Limb (tissue), 2 donors: ENCODE measurements at regions not wholly inside any gene's neighbourhood (a gene's known extent, or its start where the extent isn't known, plus 50 kb on each side); places are given as distances from the start of the nearest gene placed in this dataset.
A peak's percentile ranks its signal among the peaks of the same experiment; 100 is the strongest.
"Not testable (repeated sequence)": the region's sequence is repeated elsewhere in the genome, so short reads cannot be mapped to it uniquely, and the experiment has no call there.

Experiments
- DNase-seq, 2 donors: peaks; one replicate each; pipeline ENCODE4 v3.0.0-alpha.2; 2016; ENCODE audit errors: extremely low spot score in 2 of 2

DNA sequence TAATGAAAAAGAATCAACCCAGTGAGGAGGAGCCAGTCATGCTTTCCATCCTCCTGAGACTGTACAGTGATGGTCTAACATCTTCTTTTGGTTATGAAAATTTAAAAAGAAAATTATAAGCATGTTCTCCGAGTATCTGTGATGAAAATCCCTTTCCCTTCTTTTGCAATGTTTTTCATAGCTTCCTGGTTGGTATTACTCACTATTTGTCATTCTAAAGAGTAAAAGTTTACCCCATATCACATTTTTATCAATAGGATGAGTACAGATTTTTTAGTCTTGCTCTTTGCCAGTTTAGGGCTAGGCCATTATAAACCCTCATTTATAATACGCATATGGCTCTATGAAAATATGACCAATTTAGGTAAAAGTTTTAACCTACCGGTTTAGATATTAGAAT, 564.1 kb downstream of the SUCLG1 start:
- no peak for DNase-seq

DNA sequence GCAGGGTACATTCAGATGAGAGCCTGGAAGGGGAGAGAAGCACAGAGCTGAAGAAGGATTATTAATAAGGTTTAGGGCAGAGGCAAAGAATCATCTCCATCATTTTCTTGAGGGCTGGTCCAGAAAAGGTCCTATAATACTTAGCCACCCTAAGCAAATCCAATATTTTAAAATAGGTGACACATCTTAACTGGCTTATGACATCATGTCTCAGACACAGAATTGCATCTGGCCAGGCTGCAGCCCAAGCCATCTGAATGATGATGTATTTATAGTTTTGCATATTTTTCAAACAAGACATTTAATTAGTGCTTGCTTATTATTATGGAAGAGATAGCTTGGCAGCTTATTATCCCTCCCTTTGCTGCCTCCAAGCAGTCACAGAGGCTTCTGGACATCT, 571.3 kb downstream of the SUCLG1 start:
- no peak for DNase-seq

DNA sequence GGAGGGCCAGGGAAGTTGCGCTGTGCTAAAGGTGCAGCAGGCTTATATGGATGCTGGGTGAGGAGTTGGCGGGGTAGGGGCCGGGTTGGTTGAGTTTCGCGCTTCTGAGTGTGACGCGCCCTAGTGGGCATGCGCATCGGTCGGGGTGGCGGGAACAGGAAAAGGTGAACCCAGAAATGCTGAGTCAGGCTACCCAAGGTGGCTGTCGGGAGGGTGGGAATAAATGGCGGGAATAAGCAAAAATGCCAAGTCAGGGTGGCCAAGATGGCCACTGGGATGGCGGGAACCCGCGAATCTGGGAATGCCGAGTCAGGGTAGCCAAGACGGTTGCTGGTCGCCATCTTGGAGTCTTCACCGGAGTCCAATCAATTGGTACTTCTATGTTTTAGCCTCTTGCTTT, 580.0 kb downstream of the SUCLG1 start:
- no peak for DNase-seq

DNA sequence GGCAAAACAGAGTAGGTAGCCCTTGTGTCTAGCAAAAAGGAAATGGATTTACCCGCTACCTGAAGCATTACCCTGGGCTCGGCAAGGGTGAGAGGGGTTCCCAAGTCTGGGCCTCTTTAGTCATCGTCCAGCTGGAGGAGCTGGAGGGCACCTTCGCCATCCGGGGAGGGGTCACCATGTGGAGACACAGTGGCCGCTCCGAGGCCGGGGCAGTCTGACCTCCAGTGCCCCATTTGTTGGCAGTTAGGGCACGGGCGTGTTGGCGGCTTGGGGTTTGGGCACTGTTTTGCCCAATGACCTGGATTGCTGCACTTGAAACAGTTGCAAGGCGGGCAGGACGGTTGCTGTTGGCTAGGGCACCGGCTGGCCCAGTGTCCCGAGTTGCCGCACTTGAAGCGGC, 581.8 kb downstream of the SUCLG1 start:
- not testable (repeated sequence) for DNase-seq

DNA sequence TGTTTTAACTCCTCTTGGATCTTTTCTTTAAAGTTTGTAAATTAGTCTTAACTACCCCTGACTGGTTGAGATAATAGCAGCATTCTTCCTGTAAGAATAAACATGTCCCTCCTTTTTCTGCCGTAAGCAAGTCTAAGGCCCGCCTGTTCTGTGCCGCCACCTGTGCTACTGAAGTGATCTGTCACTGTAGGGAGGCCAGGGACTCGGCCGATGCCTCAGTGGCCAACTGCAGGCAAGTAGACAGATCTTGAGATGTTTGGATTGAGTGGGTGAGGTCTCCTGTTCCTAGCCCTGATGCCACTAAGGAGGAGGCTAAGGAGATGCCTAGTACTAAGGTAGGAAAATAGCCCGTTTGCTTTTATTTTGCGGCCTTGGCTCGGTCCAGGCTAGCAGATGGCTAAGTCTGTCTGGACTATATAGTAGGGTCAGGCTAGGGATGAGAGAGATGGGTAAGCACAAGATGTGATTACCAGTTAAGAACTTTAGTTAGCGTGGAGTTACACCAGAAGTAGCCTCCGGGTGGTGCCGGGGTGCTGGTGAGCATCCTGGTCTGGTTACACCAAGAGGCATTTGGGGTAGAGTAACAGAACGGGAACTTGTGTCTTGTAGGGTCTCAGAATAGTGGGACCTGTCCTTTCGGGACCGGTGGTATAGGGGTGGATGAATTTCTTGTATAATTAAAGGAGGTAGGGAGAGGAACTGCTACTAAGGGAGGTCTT, 584.2 kb downstream of the SUCLG1 start:
- no peak for DNase-seq

DNA sequence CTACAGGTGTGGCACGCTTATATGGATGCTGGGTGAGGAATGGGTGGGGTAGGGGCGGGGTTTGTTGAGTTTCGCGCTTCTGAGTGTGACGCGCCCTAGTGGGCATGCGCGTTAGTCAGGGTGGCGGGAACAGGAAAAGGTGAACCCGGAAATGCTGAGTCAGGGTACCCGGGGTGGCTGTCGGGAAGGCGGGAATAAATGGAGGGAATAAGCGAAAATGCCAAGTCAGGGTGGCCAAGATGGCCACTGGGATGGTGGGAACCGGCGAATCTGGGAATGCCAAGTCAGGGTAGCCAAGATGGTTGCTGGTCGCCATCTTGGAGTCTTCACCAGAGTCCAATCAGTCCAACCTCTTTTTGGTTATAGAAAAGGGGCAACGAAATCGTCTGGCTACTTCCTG, 585.0 kb downstream of the SUCLG1 start:
- DNase-seq = no peak

DNA sequence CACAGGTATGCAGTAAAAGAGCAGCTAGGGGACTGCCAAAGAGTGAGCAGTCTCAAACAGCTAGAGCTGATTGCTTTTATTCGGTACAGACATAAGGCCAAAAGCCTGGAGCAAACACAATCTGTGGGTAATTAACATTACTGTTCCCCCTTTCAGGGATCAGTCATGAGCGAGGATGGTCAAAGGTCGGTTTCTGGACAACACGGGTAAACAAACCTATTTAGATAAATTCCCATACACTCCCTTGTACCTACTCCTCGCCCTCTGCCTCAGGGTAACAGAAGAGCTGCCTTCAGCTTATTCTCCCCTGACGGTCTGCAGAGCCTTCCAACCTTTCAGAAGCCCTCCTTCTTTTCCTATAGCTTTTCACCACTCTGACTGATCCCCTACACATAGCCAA, 586.0 kb downstream of the SUCLG1 start:
- no peak for DNase-seq

DNA sequence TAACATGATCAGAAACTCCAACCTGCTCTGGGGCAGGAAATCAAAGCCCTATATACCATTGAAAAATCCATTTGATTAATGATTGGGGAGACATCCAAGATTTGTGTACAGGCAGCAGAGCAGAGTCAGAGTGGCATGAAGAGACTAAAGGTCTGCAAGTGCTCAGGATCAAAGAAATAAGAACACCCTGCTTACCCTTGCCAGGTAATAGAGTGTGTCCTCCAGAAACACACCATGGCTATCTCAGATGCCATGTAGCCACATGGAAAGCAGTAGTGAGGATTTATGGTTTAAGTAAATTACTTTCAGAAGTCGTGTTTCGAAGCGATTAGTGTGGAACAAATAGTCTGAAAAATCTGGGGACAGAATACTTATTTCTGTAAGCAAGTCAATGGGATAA, 592.9 kb downstream of the SUCLG1 start:
- DNase-seq = no peak

DNA sequence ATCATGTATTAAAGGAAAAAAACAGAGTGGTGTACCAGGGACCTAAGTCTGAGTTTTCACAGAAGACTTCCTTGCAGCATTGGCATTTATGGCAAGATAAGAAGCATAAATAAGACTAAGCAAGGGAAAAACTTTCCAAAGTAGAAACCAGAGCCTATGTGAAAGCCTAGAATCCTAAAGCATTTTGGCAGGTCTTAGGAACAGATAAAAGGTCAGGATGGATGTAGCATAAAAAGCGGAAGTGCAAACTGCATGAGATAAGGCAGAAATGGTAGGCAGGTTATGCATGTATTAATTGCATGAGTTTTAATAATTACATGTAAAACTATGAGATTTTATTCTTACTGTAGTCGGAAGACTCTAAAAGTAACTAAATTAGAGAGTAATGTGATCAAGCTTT, 596.5 kb downstream of the SUCLG1 start:
- no peak for DNase-seq

DNA sequence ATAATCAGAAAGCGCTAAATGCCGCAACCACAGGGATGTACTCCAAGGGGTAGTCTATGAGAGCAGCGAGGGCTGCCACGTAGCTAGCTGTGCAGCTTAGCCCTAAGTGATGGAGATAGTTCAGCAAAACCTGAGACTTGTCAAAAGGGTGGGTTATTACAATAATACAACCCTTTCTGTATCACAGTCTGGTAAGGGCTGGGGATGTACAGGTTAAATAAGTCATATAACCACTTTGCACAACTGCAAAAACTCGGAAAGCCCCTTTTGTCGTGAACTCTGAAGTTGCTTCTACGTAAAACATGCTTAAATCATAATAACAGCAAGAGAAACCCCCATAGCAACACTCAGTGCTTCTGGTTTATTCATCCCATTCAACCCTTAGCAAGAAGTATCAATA, 598.8 kb downstream of the SUCLG1 start:
- no peak for DNase-seq

DNA sequence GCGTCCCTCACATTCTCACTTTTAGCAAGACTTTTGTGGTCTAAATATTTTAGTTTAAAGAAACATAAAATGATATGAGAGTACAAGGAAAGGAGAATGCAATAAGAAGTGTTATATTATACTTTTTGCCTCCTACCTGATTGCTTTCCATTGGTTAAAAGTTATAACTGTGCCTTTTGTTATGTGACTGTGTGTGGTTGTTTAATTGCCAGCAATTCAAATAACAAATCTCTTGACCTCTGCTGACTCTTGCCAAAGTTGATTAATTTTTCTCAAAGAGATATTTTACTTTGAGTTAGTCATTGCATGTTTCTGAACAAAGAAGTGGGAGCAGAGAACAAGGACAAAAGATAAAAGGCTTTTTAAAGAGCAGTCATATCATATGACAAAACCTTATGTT, 599.5 kb downstream of the SUCLG1 start:
- DNase-seq = no peak

DNA sequence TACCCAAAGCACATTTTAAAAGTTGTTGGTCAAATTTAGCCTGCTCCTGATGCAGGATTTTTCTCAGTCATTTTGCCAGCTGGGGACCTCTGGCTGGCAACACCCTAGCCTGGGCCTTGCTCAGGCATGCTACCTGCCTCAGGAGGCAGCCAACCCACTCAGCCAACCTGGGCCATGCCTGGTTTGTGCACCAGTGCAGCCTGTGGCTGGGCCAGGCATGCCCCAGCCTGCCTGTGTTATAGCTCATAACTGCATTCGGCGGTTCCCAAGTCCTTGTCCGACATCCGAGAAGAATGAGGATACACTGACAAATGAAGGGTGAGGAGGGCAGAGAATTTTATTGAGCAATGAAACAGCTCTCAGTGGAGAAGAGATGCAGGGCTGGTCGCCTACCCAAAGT, 608.0 kb downstream of the SUCLG1 start:
- no peak for DNase-seq

DNA sequence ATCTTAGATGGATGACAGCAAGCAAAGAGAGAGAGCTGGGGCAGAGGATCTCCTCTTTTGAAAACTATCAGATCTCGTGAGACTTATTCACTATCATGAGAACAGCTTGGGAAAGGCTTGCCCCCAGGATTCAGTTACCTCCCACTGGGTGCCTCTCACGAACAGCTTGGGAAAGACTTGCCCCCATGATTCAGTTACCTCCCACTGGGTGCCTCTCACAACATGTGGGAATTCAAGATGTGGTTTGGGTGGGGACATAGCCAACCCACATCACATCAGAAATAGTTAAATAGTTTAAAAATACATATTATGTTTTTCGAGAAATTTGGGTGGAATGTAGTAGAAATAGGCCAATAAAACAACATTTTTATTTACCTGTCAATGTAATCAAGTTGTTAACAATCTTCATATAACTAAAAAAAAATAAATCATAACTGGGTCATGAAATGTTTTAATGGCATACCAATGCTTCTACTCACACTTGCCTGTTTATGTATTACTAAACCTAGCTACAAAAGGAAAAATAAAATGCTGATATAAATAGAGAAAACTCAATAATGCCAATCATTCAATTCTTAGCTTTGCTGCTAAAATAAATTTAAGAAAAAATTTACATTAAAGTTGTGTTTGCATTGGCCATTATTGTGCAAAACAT, 608.9 kb downstream of the SUCLG1 start:
- DNase-seq = no peak

DNA sequence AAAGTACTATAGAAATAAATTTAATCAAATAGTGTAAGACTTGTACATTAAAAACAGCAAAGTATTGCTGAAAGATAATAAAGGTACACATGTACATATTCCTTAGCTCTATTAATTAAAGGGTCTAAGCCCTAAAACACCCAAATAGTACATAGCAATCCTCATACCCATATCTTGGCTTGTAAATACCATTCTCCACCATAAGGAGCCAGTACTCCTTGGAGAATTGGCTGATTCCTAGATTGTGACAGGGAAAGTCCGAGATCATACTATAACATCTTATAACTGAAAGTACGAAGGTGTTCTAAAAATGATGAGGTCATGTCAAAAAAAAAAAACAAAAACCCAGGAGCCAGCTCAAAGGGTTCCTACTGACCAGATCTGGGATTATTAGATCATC, 614.6 kb downstream of the SUCLG1 start:
- no peak for DNase-seq

DNA sequence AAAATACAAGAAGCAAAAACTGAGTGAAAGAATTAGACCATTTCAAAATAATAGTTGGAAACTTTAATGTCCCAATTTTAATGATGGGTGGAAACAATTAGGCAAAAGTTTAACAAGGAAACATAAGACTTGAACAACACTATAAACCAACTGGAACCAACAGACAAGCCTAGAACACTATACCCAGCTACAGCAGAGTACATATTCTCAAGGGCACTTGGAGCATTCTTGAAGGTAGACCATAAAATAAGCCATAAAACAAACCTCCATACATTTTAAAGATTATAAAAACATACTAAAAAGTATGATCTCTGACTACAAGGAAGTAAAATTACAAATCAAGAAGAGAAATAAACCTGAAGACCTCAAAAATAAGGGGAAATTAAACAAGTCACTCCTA, 616.7 kb downstream of the SUCLG1 start:
- no peak for DNase-seq

DNA sequence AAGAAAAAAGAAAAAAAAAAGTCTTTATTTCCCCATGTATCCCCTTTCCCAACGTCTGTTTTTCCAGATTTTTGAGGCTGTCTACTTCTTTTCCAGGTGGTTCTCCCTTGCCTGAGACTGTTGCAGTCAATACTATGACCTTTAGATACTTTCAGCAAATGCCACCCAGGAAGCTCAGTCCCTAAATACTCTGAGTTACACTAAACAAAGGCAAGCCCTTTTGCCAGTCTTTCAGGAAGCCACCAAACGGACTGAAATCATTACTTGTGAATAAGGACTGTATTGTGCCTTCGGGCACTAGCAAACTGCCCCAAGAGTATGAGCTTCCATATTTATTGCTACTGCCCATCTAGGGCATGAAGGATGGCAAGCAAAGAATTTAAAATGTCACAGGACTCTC, 621.3 kb downstream of the SUCLG1 start:
- no peak for DNase-seq

DNA sequence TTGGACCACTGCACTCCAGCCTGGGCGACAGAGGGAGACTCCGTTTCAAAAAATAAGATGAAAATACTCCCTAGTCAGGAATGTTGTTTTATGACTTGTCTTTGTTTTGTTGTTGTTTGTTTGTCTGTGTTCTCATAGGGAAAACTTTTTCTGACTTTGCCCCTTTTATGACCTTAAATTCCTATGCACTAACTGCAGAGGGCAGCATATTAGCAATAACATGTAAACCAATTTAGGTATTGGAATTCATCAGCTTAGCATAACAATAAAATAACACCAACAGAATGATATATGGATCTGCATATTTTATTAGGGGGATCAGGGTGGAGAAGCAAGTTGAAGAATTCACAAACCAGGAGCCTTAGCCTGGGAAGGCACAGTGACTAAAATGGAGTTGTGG, 631.5 kb downstream of the SUCLG1 start:
- no peak for DNase-seq

DNA sequence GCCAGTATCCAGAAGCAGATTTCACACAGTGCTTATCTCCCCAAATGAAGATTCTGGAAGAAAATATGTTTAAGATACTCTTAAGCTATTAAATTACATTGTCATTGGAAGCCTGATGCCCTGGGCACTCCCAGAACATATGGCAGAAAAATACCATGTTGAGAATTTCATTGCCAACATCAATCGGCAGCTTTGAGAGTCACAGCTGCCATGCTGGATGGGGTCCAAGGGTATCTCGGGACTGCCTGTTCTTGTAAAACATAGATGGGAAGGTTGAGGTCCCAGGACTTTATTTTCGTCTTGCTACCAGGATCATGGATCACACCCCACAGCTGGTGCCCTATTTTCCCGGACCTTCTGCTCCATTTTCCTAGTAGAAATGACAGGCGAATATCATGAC, 632.5 kb downstream of the SUCLG1 start:
- peak; percentile 40 to 53 for DNase-seq

DNA sequence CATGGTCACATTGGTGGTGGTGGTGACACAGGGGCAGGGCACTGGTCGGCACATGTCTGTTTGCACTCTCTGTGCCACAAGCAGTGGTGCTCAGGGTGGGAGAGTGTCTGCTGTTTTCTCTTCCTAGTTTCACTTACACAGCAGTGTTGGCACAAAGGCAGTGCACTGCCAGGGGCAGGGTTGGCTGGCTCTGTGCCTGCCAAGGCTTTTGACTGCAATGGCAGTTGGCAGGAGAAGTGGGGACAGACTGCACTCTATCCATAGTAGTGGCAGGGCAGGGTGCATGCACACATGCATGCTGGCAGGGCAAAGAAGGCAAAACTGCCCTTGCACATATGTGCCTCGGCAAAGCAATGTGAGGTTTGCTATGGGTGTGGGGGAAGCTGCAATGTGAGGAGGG, 635.9 kb downstream of the SUCLG1 start:
- no peak for DNase-seq

DNA sequence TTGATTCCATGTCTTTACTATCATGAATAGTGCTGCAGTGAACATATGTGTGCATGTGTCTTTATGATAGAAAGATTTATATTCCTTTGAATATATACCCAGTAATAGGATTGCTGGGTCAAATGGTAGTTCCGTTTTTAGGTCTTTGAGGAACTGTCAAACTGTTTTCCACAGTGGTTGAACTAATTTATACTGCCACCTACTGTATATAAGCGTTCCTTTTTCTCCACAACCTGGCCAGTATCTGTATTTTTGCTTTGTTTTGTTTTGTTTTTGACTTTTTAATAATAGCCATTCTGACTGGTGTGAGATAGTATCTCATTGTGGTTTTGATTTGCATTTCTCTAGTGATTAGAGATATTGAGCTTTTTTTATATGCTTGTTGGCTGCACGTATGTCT, 641.6 kb downstream of the SUCLG1 start:
- no peak for DNase-seq

DNA sequence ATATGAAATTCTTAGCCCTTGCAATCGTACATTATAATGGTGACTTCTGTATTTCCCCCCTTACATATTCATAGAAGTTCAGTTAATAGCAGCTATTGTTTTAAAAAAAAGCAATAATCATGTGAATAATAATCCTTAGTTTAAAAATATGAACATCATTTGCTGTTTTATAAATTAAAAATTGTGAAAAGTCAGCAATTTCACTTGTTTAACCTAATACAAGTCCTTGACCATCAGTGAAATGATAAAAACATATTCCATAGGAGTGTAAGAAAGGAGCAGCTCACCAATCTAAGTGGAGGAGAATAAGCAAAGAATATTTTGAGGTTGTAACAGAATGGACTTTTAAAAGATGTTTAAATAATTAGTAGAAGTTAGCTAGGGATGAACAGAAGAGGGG, 650.2 kb downstream of the SUCLG1 start:
- no peak for DNase-seq

DNA sequence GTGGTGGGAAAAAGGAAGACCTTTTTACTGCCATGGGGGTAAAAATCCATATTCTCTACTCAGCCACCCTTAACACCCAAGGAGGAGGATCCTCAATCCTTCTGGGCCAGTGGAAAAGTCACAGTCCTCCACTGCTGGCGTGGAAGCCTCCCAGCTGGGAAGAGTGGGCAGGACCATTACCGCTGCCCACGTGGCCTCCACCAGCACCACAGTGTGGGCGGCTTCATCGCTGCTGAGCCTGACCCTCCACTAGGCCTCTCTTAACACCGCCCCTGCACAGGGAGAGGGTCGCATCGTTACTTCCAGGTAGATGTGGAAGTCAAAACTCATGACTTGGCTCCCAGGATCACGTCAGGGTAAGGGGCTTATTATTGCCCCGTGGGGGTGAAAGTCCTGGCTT, 656.5 kb downstream of the SUCLG1 start:
- DNase-seq = no peak

DNA sequence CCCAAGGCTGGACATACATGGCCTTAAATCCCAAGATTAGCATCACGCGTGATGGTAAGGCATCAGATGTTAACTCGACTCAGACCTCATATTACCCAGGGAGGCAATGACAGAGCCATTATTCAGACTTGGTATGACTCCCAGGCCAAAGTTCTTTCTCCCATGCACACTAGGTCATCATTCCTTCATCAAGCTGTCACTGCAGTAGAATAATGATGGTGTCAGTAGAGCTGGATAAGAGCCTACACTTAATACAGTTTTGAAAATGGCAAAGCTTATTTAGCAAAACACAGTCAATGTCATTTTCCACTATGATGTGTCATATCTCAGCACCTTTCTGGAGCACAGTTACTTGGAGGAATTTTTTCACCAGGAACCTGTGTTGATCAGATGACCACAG, 663.3 kb downstream of the SUCLG1 start:
- DNase-seq = no peak

DNA sequence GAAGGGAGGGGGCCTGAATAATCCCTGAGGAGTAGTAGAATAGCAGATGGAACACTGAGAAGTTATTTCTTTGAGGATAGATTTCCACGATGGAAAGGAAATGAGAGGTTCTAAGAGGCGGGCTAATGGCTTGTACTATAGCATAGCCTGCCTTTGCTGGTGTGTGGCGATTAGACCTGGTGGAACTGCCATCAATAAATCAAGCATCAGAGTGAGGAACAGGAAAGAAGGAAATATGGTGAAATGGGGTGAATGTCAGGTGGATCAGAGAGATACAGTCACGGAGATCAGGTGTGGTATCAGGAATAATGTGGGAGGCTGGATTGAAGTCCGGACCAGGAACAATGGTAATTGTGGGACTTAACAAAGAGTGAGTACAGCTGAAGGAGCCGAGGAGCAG, 668.6 kb downstream of the SUCLG1 start:
- DNase-seq = not testable (repeated sequence)
